Fibroblast of skin of scalp (primary cell): ENCODE measurements at regions not wholly inside any gene's neighbourhood (a gene's known extent, or its start where the extent isn't known, plus 50 kb on each side); places are given as distances from the start of the nearest gene placed in this dataset.

ENCODE experiments used
- DNase-seq: peaks from one replicate; pipeline ENCODE4 v3.0.0-alpha.2; 2013

DNA sequence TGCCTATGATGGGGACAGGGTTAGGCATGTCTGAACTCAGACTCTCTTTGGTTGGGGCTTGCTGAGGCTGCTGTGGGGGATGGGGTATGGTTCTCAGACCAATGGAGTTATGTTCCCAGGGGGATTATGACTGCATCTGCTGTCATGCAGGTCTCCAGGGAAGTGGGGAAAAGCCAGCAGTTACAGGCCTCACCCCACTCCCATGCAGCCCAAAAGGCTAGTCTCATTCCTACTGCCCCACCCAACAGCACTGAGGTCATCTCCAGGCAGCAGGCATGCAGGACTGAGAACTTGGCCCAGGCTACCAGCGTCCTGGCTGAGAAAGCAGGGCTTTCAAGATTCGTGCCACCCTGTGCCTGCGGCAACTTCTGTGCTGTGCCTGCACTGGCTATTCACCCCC is 373.3 kb downstream of the HTR7 start:
- DNase-seq: peak; percentile 45

DNA sequence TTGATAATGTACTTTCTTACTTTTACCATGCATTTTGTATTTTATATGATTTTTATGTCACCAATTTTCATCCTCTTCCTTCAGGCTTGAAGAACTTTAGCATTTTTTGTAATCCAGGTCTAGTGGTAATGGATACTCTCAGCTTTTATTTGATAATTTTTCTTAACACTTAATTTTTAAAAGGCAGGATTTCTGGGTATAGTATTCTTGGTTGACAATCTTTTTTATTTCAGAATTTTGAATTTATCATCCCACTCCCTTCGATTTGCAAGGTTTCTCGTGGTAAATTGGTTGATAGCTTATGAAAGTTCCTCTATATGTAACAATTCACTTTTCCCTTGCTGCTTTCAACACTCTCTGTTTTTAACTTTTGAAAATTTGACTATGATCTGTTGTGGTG is 363.7 kb downstream of the HTR7 start:
- DNase-seq: no peak

DNA sequence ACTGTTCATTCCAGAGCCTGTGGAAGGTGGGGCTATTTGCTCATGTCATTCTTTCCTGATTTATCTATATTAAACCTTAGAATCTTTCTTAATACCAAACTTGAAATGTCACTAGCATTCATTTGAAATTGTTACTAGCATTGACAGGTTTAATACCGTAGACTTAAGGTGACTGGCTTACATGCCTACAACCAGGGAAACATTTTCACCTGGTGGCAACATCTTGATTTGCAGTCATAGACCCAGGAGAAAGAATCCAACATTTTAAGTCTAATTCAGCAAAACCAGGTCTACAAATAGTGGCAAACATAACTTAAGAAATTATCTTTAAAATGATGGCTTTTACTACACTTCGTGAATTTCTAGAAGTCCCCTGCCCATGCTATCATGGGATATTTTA is 353.7 kb downstream of the HTR7 start:
- DNase-seq: no peak

DNA sequence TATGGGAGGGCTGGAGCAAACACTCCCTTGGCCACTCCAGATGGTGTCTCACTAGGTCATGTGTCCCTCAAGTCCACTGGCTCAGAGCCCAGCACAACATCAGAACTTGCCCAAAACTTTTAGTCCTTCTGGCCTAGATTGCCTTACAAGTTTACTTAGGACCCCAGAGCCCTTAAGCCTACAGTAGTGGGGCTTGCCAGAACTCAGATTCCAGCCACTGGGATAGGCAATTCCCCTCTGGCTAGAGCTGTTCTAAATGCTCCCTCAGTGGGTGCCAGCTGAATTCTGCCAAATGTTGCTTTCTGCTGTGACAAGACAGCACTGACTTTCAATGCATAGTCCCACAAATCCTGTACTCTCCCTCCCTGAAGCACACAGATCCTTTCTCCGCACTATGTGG is 331.1 kb downstream of the HTR7 start:
- no peak for DNase-seq

DNA sequence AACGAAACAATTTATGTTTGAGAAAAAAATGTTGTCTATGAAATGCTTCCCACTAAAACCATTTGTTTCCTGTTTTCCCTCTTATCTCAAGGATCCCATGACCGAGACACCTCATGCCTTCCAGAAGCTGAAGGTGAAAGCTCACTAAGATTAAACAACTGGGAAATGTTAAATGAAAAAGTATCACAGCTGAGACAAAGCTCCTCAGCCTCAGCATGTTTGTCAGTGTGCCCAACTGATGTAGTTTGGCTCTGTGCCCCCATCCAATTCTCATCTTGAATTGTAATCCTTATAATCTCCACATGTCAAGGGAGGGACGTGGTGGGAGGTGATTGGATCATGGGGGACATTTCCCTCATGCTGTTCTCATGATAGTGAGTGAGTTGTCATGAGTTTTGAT is 327.3 kb downstream of the HTR7 start:
- DNase-seq: no peak

DNA sequence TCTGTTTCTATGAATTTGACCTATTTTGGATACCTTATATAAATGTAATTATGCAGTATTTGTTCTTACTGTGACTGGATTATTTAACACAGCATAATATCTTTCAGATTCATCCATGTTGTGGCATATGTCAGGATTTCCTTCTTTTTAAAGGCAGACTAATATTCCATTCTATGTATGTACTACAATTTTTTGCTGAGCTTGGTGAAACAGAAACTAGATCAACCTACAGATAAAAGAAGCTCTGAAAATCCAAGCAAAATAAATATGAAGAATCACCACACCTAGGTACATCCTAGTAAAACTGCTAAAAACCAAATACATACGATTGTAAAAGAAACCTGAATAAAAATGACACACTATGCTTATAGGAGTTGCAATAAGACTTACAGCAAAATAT is 300.5 kb downstream of the HTR7 start:
- no peak for DNase-seq

DNA sequence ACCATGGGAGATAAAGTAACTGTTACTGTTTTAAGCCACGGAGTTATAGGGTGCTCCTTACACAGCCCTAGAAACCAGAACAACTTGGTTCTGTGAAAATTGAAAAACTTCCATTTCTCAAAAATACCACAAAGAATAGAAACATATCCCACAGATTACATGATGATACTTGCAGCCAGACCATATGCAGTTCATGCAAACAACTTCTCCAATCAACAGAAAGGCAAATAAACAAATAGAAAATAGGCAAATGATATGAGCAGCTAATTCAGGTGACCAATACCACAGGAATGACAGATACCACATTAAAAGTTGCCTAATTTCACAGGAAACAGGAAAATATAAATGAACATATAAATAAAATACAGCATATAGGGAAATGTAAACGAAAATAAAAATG is 297.5 kb downstream of the HTR7 start:
- DNase-seq: no peak

DNA sequence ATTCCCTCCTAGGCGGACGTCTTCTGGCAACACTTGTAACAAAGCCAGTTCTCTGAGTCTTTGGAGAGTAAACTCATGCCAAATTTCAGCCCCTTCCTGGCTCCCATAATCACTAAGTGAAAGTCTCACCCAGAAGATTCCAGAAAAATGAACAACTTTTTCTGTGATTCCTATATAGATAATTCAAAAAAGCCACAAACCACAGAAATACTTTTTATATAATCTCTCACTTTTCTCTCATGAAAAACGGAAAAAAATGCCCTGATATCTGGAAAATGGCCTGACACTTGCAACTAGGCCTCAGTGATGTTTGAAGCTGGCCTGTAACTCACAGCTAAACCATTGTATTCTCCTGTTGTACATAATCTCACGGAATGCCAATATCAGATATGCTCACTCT is 296.2 kb downstream of the HTR7 start:
- no peak for DNase-seq

DNA sequence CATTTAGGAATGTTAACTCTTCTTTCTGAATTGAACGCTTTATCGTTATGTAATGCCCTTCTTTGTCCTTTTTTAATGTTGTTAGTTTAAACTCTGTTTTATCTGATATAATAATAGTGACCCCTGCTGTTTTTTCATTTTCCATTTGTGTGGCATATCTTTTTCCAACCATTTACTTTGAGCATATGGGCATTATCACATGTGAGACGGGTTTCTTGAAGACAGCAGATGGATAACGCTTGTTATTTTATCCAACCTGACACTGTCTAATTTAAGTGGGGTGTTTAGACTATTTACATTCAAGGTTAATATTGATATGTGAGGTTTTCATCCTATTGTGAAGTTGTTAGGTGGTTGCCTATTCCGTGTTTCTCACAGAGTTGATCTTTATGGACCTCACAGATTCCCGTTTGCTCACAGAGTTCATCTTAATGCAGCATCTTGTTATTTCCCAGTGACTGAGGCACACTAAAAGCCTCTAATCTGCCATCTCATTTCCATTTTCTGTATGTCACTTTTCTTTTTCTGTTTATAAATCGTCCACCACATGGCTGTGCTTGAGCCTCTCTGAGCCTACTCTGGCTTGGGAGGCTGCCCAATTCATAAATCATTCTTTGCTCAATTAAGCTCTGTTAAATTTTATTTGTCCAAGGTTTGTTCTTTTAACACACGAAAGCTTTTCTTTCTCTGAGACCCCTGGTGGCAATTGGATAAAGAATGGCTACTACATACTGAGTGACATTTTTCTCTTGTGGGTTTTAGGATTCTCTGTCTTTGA is 286.2 kb downstream of the HTR7 start:
- no peak for DNase-seq

DNA sequence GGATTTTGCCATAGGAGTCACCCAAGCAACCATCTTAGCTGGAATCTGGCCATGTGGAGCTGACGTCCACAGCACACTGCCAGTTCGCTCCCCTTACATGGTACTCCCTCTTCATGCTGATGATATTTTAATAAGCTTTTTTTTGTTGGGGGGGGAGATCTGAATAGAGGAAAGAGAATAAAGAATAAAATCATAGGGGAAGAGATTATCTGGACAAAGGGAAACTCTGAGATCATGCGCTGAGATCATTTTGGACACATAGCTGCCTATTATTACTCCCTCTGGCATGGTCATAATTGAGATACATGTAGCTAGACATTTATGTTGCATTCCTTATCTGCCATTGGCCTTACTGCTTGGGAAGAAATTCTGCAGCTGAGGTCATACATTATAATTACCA is 282.7 kb downstream of the HTR7 start:
- no peak for DNase-seq

DNA sequence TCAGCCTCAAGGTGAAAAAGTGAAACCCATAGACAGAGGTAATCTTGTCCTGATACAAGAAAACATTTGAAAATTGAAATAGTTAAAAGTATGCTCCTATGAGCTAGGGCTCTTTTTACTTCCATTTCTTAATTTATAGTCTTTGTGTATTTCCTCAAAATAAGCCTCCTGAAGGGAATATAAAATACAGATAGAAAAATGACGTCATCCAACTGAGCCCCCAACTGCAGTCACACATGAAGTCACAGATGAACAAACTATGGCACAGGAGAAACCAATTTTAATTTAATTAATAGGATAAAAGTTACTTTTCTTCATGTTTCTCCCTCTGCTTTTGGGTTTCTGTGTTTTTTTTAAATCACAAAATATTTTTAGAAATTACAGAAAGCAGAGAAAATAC is 280.3 kb downstream of the HTR7 start:
- no peak for DNase-seq

DNA sequence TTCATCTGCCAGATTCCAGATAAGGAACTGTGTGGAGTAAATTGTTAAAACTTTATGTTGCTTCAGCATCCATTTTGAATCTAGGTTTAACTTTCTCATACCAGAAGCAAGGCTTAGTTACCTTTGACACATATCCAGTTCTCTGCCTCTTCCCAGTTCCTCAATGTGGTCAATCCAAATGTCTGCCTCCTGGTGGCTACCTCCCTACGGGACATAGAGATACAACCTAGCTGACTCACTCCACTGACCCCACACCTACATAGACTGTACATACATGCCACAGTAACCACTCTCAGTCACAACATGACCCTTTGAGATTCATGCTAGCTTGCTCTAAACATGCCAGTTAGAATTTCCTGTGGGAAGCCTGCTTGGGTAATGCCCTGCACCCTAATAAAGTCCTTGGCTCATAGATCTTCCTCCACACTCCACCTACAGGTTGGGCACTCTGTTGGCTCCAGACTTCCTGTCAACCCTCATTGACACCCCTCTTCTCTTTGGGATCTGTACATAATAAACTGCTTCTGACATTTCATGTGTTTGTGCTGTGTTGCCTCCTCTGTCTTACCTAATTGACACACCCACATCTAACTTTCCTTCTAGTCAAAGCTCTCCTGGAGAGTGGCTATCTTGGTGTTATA is 278.1 kb downstream of the HTR7 start:
- DNase-seq: peak; percentile 4

DNA sequence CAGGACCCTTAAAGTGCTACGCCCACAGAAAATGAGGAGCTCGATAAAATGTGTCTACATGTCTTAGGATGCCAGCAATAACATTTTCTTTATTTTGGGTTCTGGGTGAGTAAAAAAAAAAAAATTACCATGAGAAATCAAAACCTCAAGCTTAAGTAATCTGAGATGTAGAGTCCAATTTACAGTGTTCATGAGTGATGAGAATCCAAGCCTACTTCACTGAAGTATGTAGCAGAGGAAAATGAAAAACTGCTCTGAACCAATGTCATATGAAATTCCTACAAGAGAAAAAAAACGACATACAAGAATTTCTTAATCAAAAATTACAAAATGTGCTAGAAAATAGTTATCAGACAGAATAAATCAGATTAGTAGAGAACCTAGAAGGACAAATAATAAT is 274.4 kb downstream of the HTR7 start:
- DNase-seq: no peak

DNA sequence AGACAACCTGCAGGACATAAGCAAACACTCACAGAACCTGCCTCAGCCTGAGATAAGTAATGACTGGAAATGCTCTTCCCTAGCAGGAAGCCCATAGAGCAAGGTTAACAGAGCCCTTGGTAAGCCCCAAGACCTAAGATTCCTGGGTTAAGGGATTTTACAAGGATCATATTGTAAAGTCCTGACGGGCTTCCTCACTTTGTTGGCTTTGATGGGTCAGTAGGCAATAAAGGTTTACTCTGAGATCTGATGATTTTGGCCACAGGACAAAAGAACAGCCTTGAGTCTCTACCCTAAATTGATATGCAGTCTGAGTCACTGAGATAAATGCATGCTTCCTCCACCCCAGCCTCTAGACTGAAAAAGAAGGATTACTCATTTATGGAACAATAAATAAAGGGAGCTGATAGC is 270.8 kb downstream of the HTR7 start:
- DNase-seq: peak; percentile 33

DNA sequence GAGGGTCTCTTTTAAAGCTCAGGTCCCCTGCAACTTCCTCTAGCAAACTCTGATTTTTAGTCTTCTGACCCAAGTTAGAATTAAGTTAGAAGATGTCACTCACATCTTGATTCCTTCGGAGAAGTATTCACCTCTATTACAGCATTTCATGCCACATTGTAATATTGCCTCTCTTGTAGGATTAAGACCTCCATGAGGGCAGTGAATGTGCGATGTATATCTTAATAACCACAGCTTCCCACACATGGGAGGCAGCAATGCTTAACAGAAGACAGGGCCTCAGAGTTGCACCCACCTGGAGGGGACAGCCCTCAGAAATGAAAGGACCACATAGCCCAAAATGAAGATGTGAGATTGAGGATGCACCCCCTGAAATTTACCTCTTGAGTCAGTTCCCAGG is 270.3 kb downstream of the HTR7 start:
- DNase-seq: no peak

DNA sequence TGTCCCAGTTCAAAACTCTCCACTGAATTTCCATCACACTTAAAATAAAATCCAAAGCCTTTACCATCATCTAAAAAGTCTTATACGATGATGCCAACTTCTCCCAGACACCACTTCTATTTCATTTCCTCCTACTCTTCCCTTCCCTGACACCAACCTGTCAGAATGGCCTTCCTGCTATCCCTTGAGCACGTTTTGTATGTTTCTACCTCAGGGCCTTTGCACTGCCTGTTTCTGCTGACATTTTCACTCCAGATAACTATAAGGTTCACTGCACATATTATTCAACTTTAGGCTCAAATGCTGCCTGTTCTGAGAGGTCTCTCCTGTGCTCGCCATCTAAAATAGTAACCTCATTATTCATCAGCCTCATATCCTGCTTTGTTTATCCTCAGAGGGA is 269.6 kb downstream of the HTR7 start:
- no peak for DNase-seq

DNA sequence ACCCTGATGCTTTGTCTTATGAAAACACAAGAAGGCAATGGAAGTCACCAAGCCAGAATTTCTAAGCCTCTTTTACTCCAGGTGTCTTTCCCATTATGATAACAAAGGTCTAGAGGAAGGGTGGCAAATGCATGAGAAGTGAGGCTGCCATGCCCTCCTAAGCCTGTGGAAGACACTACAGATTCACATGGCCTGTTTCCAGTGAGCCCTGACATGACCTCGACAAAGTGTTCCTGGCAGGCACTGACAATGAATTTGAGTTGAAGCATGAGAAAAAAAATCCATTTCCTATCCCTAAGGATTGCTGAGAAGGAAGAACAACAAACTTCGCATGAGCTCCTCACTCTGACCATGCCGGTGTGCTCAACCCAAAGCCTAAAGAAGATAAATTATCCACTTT is 268.0 kb downstream of the HTR7 start:
- no peak for DNase-seq

DNA sequence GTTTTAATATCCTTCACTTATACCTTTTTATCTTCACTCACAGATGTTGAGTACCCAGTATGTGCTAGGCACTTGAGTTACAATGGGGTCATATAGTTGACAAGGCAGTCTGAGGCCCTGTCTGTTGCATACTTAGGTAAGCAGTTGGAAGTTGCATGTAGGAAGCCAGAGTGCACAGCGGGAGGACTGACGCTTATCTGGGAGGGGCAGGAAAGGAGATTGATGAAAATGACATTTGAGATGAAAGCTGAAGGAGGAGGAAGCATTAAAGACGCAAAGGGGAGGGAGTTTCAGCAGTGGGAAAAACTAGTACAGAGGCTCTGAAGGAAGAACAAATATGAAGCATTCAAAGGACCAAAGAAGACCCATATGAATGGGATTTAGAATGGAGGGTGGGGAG is 266.2 kb downstream of the HTR7 start:
- DNase-seq: no peak

DNA sequence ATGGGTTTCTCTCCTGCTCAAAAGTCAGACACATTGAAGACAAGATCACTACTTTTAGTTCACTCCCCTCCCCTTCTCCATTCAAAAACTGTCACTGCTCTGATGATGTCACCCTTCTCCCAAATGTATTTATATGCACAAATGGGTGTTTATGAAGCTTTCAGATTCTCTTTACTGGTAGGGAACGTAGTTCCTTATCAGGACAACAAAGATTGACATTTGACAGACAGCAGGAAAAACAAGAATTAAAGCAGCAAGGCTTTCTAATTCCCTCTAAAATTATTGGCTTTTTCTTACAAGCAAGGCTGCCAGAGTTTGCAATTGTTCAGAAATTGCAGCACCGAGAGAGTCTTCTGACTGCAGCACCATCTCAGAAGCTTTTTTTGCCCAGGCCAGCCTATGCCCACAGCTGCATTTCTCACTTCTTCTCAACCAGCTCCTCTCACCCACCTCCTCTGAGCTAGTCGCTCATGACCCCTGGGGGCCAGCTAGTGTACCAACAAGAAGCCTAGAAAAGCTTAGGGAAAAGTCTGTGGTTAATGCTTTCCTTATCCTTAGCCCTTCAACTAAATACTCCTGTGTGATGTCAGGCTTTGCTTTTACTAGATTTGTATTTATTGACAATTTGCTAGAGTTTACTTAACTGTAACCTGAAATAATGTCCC is 265.1 kb downstream of the HTR7 start:
- peak; percentile 68 for DNase-seq

DNA sequence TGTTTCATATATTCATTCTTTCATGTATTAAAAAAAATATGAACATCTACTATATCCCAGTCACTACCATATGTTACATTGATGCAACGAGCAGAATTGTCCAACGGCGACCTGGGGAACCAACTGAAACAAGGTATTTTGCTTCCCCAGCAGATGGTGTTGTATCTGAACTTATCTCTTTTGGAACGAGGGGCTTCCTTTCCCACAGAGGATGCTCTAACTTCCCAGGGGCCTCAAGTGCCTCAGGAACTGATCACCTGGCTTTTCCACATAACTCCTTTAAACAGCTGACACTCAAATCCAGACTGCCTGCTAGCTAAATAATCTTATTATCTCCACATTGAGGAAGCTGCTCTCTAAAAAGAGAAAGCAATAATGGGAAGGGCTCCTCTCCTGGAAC is 259.3 kb downstream of the HTR7 start:
- no peak for DNase-seq

DNA sequence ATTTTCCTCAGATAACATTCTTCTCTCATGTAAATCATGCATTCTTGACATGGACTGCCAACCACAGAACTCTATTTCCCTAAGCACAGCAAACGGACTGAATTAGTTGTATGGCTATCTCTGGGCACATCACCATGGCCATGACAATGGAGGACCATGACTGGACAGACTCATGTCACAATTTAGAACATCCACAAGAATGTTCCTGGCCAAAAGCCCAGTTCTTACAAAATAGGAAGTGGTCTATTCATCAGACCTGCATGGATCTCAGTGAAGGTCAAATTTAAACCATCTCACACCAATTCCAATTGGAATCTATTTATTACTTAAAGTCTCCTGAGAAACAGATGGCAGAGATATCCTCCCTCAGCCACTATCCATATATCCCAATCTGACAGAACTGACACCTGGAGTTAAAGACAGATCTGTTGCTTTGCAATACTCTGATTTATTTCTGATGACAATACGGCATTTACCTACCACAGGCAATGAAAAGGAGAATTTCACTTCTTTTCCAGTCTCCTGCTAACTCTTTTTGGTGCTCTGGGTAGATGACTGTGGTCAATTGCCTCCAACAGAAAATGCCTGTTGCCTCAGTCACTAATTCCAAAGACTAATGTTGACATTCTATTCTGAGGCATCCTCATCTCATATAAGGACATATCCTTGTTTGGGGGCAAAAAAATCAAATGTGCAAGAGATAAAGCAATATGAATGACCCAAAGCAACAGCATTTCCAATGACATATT is 254.8 kb downstream of the HTR7 start:
- peak; percentile 47 for DNase-seq

DNA sequence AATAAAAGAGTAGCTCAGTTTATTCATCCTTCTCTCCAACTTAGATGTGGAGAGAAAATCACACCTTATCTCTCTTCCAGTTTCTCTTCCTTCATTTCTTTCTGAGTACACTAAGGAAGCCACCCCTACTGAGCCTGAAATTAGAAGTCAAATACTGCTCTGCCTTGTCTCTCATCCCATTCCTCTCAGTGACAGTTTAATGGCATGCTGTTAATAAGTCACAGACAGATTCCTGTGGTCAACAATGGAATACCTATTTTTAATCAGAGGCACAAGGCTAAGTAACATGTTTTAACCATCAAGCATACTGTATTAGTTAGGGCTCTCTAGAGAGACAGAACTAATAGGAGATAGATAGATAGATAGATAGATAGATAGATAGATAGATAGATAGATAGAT is 253.2 kb downstream of the HTR7 start:
- DNase-seq: no peak

DNA sequence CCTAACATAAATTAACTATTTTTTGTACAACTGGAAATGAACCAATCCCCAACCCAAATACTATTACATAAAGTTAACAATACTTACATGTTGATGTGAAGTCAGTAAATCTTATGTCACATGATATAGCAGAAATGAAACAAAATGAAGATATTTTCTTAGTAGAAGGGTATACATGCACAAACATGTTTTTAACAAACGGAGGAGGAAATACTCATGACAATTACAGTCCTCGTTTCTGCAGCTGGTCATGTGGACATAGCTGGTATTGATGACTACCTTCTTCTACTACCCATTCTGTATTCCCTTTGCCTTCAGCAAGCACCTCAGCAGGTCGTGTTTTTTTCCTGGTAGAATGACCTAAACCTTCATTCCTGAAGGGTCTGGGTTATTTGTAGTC is 252.3 kb downstream of the HTR7 start:
- DNase-seq: no peak
